Neural progenitor cell (in vitro differentiated cells): ENCODE measurements at regions not wholly inside any gene's neighbourhood (a gene's known extent, or its start where the extent isn't known, plus 50 kb on each side); places are given as distances from the start of the nearest gene placed in this dataset.

Source experiments
- DNase-seq: peaks from one replicate; pipeline ENCODE4 v3.0.0-alpha.2; 2016; ENCODE audit warnings: low spot score
- H2AFZ ChIP-seq: fragments of 200-600 bp; sonication (generic); replicated peaks from 2 replicates; pipeline ENCODE4 v1.6.1; 2016; ENCODE audit warnings: antibody characterized with exemption
- H3F3A ChIP-seq: fragments of 200-600 bp; sonication (generic); 2 replicates; pipeline ENCODE4 v1.6.1; 2016; ENCODE audit warnings: antibody characterized with exemption, low read depth
- H3K27ac ChIP-seq: fragments of 200-600 bp; sonication (generic); 2 replicates; pipeline ENCODE4 v1.5.1; 2016; ENCODE audit warnings: mild to moderate bottlenecking
- H3K27me3 ChIP-seq: fragments of 200-600 bp; sonication (generic); 2 replicates; pipeline ENCODE4 v1.6.1; 2016; ENCODE audit warnings: mild to moderate bottlenecking, moderate library complexity
- H3K36me3 ChIP-seq: fragments of 200-600 bp; sonication (generic); 2 replicates; pipeline ENCODE4 v1.5.1; 2016
- H3K4me1 ChIP-seq: fragments of 200-600 bp; sonication (generic); 2 replicates; pipeline ENCODE4 v1.6.1; 2016; ENCODE audit warnings: mixed run types
- H3K4me2 ChIP-seq: fragments of 200-600 bp; sonication (generic); 2 replicates; pipeline ENCODE4 v1.6.1; 2016
- H3K4me3 ChIP-seq: fragments of 200-600 bp; sonication (generic); 2 replicates; pipeline ENCODE4 v1.5.1; 2016
- H3K79me2 ChIP-seq: fragments of 200-600 bp; sonication (generic); 2 replicates; pipeline ENCODE4 v1.6.1; 2016; ENCODE audit warnings: low read depth
- H3K9ac ChIP-seq: fragments of 200-600 bp; sonication (generic); 2 replicates; pipeline ENCODE4 v1.6.1; 2016
- H3K9me3 ChIP-seq: fragments of 200-600 bp; sonication (generic); 2 replicates; pipeline ENCODE4 v1.5.1; 2016; ENCODE audit warnings: low read depth
- H4K20me1 ChIP-seq: fragments of 200-600 bp; sonication (generic); 2 replicates; pipeline ENCODE4 v1.6.1; 2016; ENCODE audit warnings: low read depth
- H3K27ac Mint-ChIP-seq: 3 replicates; pipeline ENCODE4 v1.8.0; 2021; ENCODE audit warnings: mixed read lengths
- H3K27me3 Mint-ChIP-seq: 2 replicates; pipeline ENCODE4 v1.8.0; 2022; ENCODE audit warnings: low read depth, mild to moderate bottlenecking, inconsistent platforms, moderate library complexity, mixed read lengths; ENCODE audit not compliant: insufficient read depth
- H3K36me3 Mint-ChIP-seq: 3 replicates; pipeline ENCODE4 v1.8.0; 2021; ENCODE audit warnings: mixed read lengths
- H3K4me1 Mint-ChIP-seq: 3 replicates; pipeline ENCODE4 v1.8.0; 2021; ENCODE audit warnings: mixed read lengths
- H3K4me3 Mint-ChIP-seq: 3 replicates; pipeline ENCODE4 v1.8.0; 2021; ENCODE audit warnings: mild to moderate bottlenecking, moderate library complexity, mixed read lengths
- H3K9me3 Mint-ChIP-seq: 3 replicates; pipeline ENCODE4 v1.8.0; 2020; ENCODE audit warnings: mixed read lengths
- CTCF ChIP-seq: fragments of 200-600 bp; sonication (generic); IDR thresholded peaks from 2 replicates; pipeline ENCODE4 v1.5.1; 2017; ENCODE audit warnings: antibody characterized with exemption, mild to moderate bottlenecking
- EZH2 ChIP-seq: fragments of 200-600 bp; sonication (generic); IDR thresholded peaks from 2 replicates; pipeline ENCODE4 v1.6.1; 2017; ENCODE audit warnings: antibody characterized with exemption, mild to moderate bottlenecking, moderate library complexity
- EZH2phosphoT487 ChIP-seq: fragments of 200-600 bp; sonication (generic); IDR thresholded peaks from 2 replicates; pipeline ENCODE4 v1.6.1; 2017; ENCODE audit warnings: antibody characterized with exemption

GRCh38 chr14:95815226-95815690 is 61.4 kb upstream of the TUNAR start:
- no peaks in the 10 kb centered on the region for H3K36me3 Mint-ChIP-seq

GRCh38 chr14:95814363-95815225 is 62.0 kb upstream of the TUNAR start:
- Histone ChIP-seq H3K27ac (no peak overlapping the region), H3K4me1 (peaks cover 10% of the 10 kb centered on the region), H3K9me3 (no peaks in the 10 kb centered on the region), H3K79me2 (no peaks in the 10 kb centered on the region), H4K20me1 (no peaks in the 10 kb centered on the region), H3K36me3 (no peaks in the 10 kb centered on the region), H3K9ac (no peak overlapping the region), H3F3A (no peaks in the 10 kb centered on the region), H3K4me3 (no peak overlapping the region), H2AFZ (no peak overlapping the region), H3K4me2 (no peak overlapping the region), H3K27me3 (no peaks in the 10 kb centered on the region)
- Mint-ChIP-seq H3K4me1 (no peaks in the 10 kb centered on the region), H3K27ac (no peak overlapping the region), H3K9me3 (no peaks in the 10 kb centered on the region), H3K36me3 (no peaks in the 10 kb centered on the region), H3K4me3 (no peak overlapping the region), H3K27me3 (peaks cover 4% of the 10 kb centered on the region)
- no peak for TF ChIP-seq EZH2phosphoT487
- no peak for DNase-seq

More at GRCh38 chr14:95815226-95815690, 61.4 kb upstream of the TUNAR start:
- Mint-ChIP-seq H3K27me3 (peaks cover 2% of the 10 kb centered on the region), H3K9me3 (no peaks in the 10 kb centered on the region), H3K4me3 (no peak overlapping the region), H3K4me1 (no peaks in the 10 kb centered on the region), H3K27ac (no peak overlapping the region)
- Histone ChIP-seq H3K27me3 (no peaks in the 10 kb centered on the region), H2AFZ (no peak overlapping the region), H3K27ac (no peak overlapping the region), H3K4me1 (peaks cover 14% of the 10 kb centered on the region), H4K20me1 (no peaks in the 10 kb centered on the region), H3K4me3 (no peak overlapping the region), H3K36me3 (no peaks in the 10 kb centered on the region), H3K79me2 (no peaks in the 10 kb centered on the region), H3K4me2 (no peak overlapping the region), H3F3A (no peaks in the 10 kb centered on the region), H3K9me3 (no peaks in the 10 kb centered on the region), H3K9ac (no peak overlapping the region)
- DNase-seq = peak; percentile 25
- TF ChIP-seq EZH2phosphoT487 (no peak), EZH2 (no peak), CTCF (no peak)

- H3K36me3 ChIP-seq = no peaks in the 10 kb centered on the region
- no peak overlapping the region for H2AFZ ChIP-seq
- no peaks in the 10 kb centered on the region for H3K27me3 ChIP-seq
- H3K79me2 ChIP-seq = no peaks in the 10 kb centered on the region
- no peak for DNase-seq
- no peak overlapping the region for H3K4me3 ChIP-seq
- no peak overlapping the region for H3K9ac ChIP-seq
- no peaks in the 10 kb centered on the region for H4K20me1 ChIP-seq
- Mint-ChIP-seq H3K9me3 (peaks cover 4% of the 10 kb centered on the region), H3K4me1 (no peaks in the 10 kb centered on the region), H3K4me3 (no peak overlapping the region), H3K27ac (no peak overlapping the region), H3K27me3 (peaks cover 11% of the 10 kb centered on the region), H3K36me3 (no peaks in the 10 kb centered on the region)
- H3K27ac ChIP-seq = no peak overlapping the region
- no peaks in the 10 kb centered on the region for H3F3A ChIP-seq
- H3K4me1 ChIP-seq = no peaks in the 10 kb centered on the region
- TF ChIP-seq EZH2phosphoT487 (no peak), CTCF (no peak), EZH2 (no peak)
- H3K9me3 ChIP-seq = no peaks in the 10 kb centered on the region
- no peak overlapping the region for H3K4me2 ChIP-seq
Measured at GRCh38 chr14:95811813-95812212, 64.8 kb upstream of the TUNAR start.

- Mint-ChIP-seq H3K27me3 (peaks cover 9% of the 10 kb centered on the region), H3K4me1 (no peaks in the 10 kb centered on the region), H3K27ac (no peak overlapping the region), H3K4me3 (no peak overlapping the region), H3K36me3 (no peaks in the 10 kb centered on the region), H3K9me3 (peaks cover 17% of the 10 kb centered on the region)
- Histone ChIP-seq H4K20me1 (no peaks in the 10 kb centered on the region), H3K9me3 (no peaks in the 10 kb centered on the region), H3K4me1 (no peaks in the 10 kb centered on the region), H2AFZ (no peak overlapping the region), H3K9ac (no peak overlapping the region), H3F3A (no peaks in the 10 kb centered on the region), H3K4me3 (no peak overlapping the region), H3K79me2 (no peaks in the 10 kb centered on the region), H3K27me3 (no peaks in the 10 kb centered on the region), H3K27ac (no peak overlapping the region), H3K36me3 (no peaks in the 10 kb centered on the region), H3K4me2 (no peak overlapping the region)
- DNase-seq = no peak
- TF ChIP-seq CTCF (no peak), EZH2phosphoT487 (no peak), EZH2 (no peak)
Measured at GRCh38 chr14:95808371-95808770, 68.3 kb upstream of the TUNAR start.
